Tibial artery (tissue), 4 donors: ENCODE measurements at regions not wholly inside any gene's neighbourhood (a gene's known extent, or its start where the extent isn't known, plus 50 kb on each side); places are given as distances from the start of the nearest gene placed in this dataset.
A peak's percentile ranks its signal among the peaks of the same experiment; 100 is the strongest.

Experiments used
- DNase-seq, 2 donors: peaks; one replicate each; pipeline ENCODE4 v3.0.0-alpha.2; 2019
- H3K27ac ChIP-seq, 2 donors: fragments of 200-600 bp; sonication (generic) in 1 of 2; 1 replicate in 1 of 2; 2 replicates in 1 of 2; pipeline ENCODE4 v1.5.1; 2018 to 2019; ENCODE audit warnings: mild to moderate bottlenecking in 1 of 2
- H3K27me3 ChIP-seq, 2 donors: fragments of 200-600 bp; sonication (generic) in 1 of 2; one replicate each; pipeline versions ENCODE4 v1.5.1 to v1.6.0; 2016 to 2019
- H3K36me3 ChIP-seq, 3 donors: fragments of 200-600 bp; sonication (generic) in 2 of 3; one replicate each; pipeline ENCODE4 v1.5.1; 2016 to 2019; ENCODE audit warnings: mild to moderate bottlenecking in 2 of 3
- H3K4me1 ChIP-seq, 4 donors: fragments of 200-600 bp; sonication (generic) in 2 of 4; 1 replicate in 3 of 4; 2 replicates in 1 of 4; pipeline ENCODE4 v1.5.1; 2016 to 2019
- H3K4me3 ChIP-seq, 2 donors: fragments of 200-600 bp; sonication (generic) in 1 of 2; 1 replicate in 1 of 2; 2 replicates in 1 of 2; pipeline ENCODE4 v1.5.1; 2018 to 2019; ENCODE audit warnings: mild to moderate bottlenecking in 2 of 2
- H3K9me3 ChIP-seq, 3 donors: fragments of 200-600 bp; sonication (generic) in 1 of 3; one replicate each; pipeline ENCODE4 v1.5.1; 2016 to 2019
- intact Hi-C: fragments of 100-400 bp; cut with DNase I; formaldehyde crosslinking; loops from one replicate; pipeline ENCODE4 v1.15.0; 2023; ENCODE audit warnings: low total_unique reads
- TF ChIP-seq, protein P1 (sequence below), 2 experiments: fragments of 200-600 bp in 1 of 2; fragments of 450-650 bp in 1 of 2; IDR thresholded peaks; one replicate each; pipeline ENCODE4 v1.5.1; 2017 to 2019; ENCODE audit warnings: antibody characterized with exemption in 2 of 2, mild to moderate bottlenecking in 1 of 2, moderate library complexity in 1 of 2

DNA sequence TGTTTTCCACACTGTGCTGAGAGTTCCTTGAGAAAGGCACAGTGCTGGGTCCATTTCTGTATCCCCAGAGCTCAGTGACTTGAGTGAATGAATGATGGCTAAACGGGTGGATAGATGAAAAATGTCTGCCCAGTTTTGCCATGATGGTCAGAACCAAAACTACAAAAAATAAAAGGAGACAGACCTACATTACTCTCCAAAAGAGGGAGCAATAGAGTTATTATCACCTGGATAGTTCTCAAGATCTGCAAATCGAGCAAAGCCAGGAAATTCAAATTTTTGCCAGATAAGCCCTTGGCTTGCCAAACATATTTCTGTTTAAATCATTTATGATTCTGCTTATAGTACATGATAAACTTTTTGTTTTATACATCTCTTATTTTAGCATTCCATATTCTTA lies 214.2 kb upstream of the ZNF462 start:
- Histone ChIP-seq H3K36me3 (no peaks in the 10 kb centered on the region), H3K9me3 (no peaks in the 10 kb centered on the region), H3K4me3 (no peak overlapping the region), H3K27ac (no peak overlapping the region), H3K4me1 (no peaks in the 10 kb centered on the region), H3K27me3 (no peaks in the 10 kb centered on the region)
- intact Hi-C loops: no loop called here
- TF ChIP-seq, protein P1, sequence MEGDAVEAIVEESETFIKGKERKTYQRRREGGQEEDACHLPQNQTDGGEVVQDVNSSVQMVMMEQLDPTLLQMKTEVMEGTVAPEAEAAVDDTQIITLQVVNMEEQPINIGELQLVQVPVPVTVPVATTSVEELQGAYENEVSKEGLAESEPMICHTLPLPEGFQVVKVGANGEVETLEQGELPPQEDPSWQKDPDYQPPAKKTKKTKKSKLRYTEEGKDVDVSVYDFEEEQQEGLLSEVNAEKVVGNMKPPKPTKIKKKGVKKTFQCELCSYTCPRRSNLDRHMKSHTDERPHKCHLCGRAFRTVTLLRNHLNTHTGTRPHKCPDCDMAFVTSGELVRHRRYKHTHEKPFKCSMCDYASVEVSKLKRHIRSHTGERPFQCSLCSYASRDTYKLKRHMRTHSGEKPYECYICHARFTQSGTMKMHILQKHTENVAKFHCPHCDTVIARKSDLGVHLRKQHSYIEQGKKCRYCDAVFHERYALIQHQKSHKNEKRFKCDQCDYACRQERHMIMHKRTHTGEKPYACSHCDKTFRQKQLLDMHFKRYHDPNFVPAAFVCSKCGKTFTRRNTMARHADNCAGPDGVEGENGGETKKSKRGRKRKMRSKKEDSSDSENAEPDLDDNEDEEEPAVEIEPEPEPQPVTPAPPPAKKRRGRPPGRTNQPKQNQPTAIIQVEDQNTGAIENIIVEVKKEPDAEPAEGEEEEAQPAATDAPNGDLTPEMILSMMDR (IDR thresholded peaks at IDR 0.05): no peak
- no peak for DNase-seq

DNA sequence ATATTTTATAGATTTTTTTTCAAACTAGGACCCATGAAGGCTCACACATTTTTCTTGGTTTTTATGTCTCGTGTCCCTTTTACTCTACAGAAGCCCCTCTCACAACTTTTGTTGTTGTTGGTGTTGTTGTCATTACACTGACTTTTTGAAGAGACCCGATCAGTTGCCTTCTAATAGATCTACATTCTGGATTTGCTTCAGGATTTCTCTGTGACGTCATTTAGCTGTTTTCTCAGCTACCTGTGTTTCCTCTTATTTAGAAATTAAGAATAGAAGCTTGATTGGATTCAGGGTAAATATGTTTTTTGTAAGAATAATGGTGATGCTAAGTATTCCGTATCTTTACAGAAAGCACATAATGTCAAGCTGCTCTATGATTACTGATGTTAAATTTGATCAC lies 213.3 kb upstream of the ZNF462 start:
- TF ChIP-seq, protein P1 (IDR thresholded peaks at IDR 0.05): no peak
- no peak for DNase-seq
- Histone ChIP-seq H3K9me3 (no peaks in the 10 kb centered on the region), H3K27me3 (no peaks in the 10 kb centered on the region), H3K4me3 (no peak overlapping the region), H3K36me3 (no peaks in the 10 kb centered on the region), H3K27ac (no peak overlapping the region), H3K4me1 (no peaks in the 10 kb centered on the region)
- intact Hi-C loops: no loop called here

DNA sequence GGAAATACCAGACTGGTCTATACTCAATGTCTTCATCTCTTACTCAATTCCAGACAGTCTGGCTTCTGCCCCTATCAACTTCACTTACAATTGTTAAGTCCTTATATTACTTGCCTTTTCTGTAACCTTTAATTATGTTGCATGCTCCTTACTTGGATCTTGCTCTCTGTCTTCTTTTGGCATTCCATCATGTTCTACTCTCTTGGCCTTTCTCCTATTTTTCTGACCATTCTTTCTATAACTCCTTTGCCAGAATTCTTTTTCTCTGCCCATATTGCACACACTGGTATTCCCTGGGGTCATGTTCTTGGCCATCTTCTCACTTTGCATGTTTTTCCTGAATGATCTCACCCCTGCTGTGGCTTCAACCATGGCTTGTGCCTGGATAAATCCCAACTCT lies 209.8 kb upstream of the ZNF462 start:
- peak in 1 of 2 donors; percentile 28 for DNase-seq
- H3K9me3 ChIP-seq: no peaks in the 10 kb centered on the region
- TF ChIP-seq, protein P1 (IDR thresholded peaks at IDR 0.05): no peak
- H3K27ac ChIP-seq: no peak overlapping the region
- H3K36me3 ChIP-seq: no peaks in the 10 kb centered on the region
- no peak overlapping the region for H3K4me3 ChIP-seq
- no peaks in the 10 kb centered on the region for H3K27me3 ChIP-seq
- no peaks in the 10 kb centered on the region for H3K4me1 ChIP-seq
- intact Hi-C loops: no loop called here

DNA sequence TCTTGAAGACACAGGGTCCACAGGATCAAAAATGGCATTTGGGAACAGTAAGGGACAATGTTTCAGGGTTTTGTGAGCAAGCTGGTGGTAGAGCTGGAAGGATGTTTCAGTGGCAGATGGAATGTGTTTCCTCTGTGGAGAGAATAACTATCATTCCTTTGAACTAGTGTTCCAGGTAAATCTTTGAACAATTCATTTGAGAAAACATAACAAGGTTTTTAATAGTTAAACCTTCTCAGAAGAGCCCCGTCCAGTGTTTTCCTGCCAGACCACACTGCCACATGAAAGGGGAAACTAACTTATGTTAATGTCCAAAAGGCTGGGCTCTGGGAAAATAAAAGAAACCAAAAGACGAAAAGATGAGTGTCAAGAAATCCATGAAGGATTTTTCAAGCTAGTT lies 207.0 kb upstream of the ZNF462 start:
- TF ChIP-seq, protein P1 (IDR thresholded peaks at IDR 0.05): no peak
- no peaks in the 10 kb centered on the region for H3K9me3 ChIP-seq
- intact Hi-C loops: no loop called here
- no peak overlapping the region for H3K4me3 ChIP-seq
- DNase-seq: no peak
- H3K27me3 ChIP-seq: no peaks in the 10 kb centered on the region
- no peaks in the 10 kb centered on the region for H3K36me3 ChIP-seq
- H3K4me1 ChIP-seq: no peaks in the 10 kb centered on the region
- no peak overlapping the region for H3K27ac ChIP-seq

DNA sequence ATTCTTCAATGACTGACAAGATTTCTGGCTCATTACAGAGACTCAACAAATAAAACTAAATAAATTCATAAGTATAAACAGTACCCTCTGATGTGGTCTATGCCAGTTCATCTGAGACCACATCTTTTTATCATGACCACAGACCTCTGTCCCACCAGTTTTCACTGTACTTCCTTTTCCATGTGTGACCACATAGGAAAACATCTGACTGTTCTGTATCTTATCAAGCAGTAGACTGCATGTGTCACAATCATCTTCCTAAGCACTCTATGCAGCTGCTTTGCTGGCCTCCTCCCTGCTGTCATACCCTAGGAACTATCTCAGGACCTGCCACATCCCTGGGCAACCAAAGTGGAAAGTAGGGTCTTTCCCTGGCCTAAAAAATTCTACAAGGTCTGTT lies 205.0 kb upstream of the ZNF462 start:
- intact Hi-C loops: no loop called here

More for the DNA sequence above, 205.0 kb upstream of the ZNF462 start:
- H3K4me3 ChIP-seq: no peak overlapping the region
- DNase-seq: no peak
- H3K4me1 ChIP-seq: no peaks in the 10 kb centered on the region
- no peak overlapping the region for H3K27ac ChIP-seq
- TF ChIP-seq, protein P1 (IDR thresholded peaks at IDR 0.05): no peak
- H3K36me3 ChIP-seq: no peaks in the 10 kb centered on the region
- H3K27me3 ChIP-seq: no peaks in the 10 kb centered on the region
- no peaks in the 10 kb centered on the region for H3K9me3 ChIP-seq
